ENCODE measurements at regions not wholly inside any gene's neighbourhood (a gene's known extent, or its start where the extent isn't known, plus 50 kb on each side); places are given as distances from the start of the nearest gene placed in this dataset.

GRCh38 chr10:84837877-84838276 is 509.5 kb downstream of the CCSER2 start:
- TF ChIP-seq CTCF (tag by site-specific recombination; IDR thresholded peaks at IDR 0.05) (no peak), ZNF426 (tag by site-specific recombination; IDR thresholded peaks at IDR 0.05) (no peak), SETDB1 (IDR thresholded peaks at IDR 0.05; ENCODE audit: insufficient read length, low read length) (no peak), ZNF830 (tag by site-specific recombination; IDR thresholded peaks at IDR 0.05; ENCODE audit: low read depth) (no peak), ZNF121 (tag by site-specific recombination; IDR thresholded peaks at IDR 0.05) (no peak), ZNF24 (tag by site-specific recombination; IDR thresholded peaks at IDR 0.05) (no peak), ZNF530 (tag by site-specific recombination; IDR thresholded peaks at IDR 0.05; ENCODE audit: low read depth) (no peak), ZNF10 (tag by site-specific recombination; IDR thresholded peaks at IDR 0.05) (no peak), ZNF785 (tag by site-specific recombination; IDR thresholded peaks at IDR 0.05) (no peak), ZNF792 (tag by site-specific recombination; IDR thresholded peaks at IDR 0.05) (no peak), ZNF37A (tag by site-specific recombination; IDR thresholded peaks at IDR 0.05) (no peak), ZBTB11 (tag by site-specific recombination; conservative IDR thresholded peaks at IDR 0.05; ENCODE audit: low read depth) (no peak), PATZ1 (tag by site-specific recombination; IDR thresholded peaks at IDR 0.05) (no peak)
